Coronary artery (tissue), 2 donors: ENCODE measurements at regions not wholly inside any gene's neighbourhood (a gene's known extent, or its start where the extent isn't known, plus 50 kb on each side); places are given as distances from the start of the nearest gene placed in this dataset.
A peak's percentile ranks its signal among the peaks of the same experiment; 100 is the strongest.

Experiments used
- DNase-seq: peaks from one replicate; pipeline ENCODE4 v3.0.0-alpha.2; 2017; ENCODE audit warnings: low spot score
- H3K27ac ChIP-seq, 2 donors: fragments of 200-600 bp; sonication (generic); one replicate each; pipeline ENCODE4 v1.5.1; 2016 to 2019
- H3K4me3 ChIP-seq: fragments of 200-600 bp; sonication (generic); 2 replicates; pipeline ENCODE4 v1.5.1; 2016; ENCODE audit warnings: mild to moderate bottlenecking, moderate library complexity
- TF ChIP-seq, protein P1 (sequence below): fragments of 200-600 bp; sonication (generic); IDR thresholded peaks from one replicate; pipeline ENCODE4 v1.5.1; 2019; ENCODE audit warnings: antibody characterized with exemption

DNA sequence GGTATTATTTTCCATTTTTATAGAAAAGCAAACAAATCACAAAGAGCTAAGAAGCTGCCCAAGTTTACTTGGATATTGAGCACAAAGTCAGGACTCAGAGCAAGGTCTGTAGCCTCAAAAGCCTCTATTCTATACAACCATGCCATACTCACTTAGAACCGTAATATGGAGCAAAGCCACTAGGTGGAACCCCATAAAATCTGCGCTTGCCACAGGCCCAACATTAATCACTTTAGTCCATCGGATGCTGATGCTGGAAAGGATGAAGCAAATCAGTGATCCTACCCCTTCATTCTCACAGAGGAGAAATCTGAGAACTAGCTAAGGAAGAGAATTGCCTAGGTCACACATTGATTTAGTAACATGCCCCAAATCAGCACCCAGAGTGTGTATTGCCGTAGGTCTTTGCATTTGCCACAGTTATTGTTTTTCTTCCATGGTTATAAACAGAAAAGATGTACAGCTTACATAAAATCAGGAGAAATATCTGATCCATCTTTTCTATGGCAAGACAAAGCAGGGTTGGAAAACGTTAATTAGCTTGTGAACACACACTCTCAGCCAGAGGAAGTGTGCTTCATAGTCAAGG, 56.7 kb upstream of the RAB38 start:
- Histone ChIP-seq H3K4me3 (no peak overlapping the region), H3K27ac (no peak overlapping the region)
- TF ChIP-seq, protein P1, sequence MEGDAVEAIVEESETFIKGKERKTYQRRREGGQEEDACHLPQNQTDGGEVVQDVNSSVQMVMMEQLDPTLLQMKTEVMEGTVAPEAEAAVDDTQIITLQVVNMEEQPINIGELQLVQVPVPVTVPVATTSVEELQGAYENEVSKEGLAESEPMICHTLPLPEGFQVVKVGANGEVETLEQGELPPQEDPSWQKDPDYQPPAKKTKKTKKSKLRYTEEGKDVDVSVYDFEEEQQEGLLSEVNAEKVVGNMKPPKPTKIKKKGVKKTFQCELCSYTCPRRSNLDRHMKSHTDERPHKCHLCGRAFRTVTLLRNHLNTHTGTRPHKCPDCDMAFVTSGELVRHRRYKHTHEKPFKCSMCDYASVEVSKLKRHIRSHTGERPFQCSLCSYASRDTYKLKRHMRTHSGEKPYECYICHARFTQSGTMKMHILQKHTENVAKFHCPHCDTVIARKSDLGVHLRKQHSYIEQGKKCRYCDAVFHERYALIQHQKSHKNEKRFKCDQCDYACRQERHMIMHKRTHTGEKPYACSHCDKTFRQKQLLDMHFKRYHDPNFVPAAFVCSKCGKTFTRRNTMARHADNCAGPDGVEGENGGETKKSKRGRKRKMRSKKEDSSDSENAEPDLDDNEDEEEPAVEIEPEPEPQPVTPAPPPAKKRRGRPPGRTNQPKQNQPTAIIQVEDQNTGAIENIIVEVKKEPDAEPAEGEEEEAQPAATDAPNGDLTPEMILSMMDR, result peak; percentile 21
- DNase-seq, result no peak

DNA sequence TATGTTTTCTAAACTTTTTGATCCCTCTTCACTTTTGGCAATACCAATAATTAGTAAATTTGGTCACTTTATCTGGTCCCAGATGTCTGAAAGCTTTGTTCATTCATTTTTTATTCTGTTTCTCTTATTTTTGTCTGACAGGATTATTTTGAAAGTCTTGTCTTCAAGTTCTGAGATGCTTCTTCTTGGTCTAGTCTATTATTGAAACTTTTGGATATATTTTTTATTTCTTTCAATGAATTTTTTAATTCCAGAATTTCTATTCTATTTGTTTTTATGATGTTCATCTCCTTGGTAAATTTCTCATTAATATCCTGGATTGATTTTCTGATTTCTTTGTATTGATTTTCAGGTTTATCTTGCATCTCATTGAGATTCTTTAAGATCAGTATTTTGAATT, 54.1 kb upstream of the RAB38 start:
- TF ChIP-seq, protein P1, result no peak
- Histone ChIP-seq H3K4me3 (no peak overlapping the region), H3K27ac (no peak overlapping the region)
- DNase-seq, result no peak
